GM18870 (cell line): ENCODE measurements at regions not wholly inside any gene's neighbourhood (a gene's known extent, or its start where the extent isn't known, plus 50 kb on each side); places are given as distances from the start of the nearest gene placed in this dataset.
"Not testable (repeated sequence)": the region's sequence is repeated elsewhere in the genome, so short reads cannot be mapped to it uniquely, and the experiment has no call there.

Experiments used
- ATAC-seq: cut with Tn5 transposase; IDR thresholded peaks from one replicate; pipeline ENCODE4 v1.9.1; 2021; ENCODE audit warnings: moderate library complexity; ENCODE audit not compliant: unreplicated experiment

DNA sequence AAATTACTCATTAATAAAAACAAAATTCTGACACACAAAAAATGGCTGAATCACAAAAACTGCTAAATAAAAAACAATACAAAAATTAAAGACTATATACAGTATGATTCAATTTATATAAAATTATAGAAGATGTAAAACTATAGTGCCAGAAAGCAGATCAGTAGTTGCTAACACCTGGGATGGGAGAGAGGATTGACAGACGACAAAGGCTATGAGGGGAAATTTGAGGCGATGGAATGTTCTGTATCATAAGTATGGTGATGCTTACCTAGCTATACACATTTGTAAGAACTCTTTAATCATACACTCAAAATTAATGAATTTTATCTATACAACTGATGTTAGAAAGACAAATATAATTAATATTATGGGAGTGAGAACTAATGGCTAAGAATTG lies 247.9 kb upstream of the GJE1 start:
- no peak for ATAC-seq

DNA sequence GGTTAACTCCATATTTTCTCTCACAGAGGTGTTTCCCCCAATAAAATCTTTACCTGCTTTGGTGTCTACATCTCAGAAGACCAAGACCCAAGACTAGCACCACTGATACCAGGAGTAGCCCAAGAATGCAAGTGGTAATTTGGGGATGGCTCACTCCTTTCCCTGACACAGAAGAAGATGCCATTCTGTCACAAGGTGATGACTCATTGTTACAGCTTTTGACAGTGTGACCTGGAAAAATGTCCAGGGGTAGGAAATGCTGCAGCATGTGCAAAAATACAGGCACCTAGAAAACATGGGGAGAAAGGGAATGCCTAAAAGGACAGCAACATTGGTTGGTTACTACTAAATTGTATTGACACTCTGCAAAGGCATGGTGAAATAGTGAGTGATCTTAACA lies 254.0 kb upstream of the GJE1 start:
- no peak for ATAC-seq

DNA sequence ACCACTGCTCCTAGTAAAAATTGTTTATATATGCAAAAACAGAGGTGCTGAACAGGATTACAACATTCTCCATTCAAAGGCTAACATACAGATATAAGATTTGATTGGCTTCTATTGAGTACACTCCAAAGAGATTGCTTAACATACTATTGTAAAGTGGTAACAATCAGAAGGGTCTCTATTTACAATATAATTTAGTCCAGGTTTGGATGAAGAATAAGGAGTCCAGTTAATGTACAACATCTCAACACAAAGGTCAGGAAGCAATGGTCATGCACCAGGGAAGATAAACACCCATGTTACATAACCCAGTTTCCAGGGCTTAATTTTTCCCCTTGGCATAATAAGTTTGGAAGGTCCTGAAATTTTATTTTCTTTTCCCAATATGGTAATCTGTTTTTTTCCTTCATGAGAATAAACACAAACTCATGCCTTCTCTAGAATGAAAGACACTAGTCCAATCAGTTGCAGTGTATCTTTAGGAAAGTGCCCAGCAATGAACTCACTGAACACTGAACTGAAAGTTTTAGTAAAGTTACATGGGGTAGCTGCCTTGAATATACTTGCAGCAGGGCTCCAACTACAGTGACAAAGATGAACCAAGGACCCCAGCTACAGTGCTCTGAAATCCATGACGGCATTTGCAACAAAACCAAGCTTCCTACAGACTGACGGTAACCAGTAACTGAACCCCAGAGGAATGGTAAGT lies 255.3 kb upstream of the GJE1 start:
- ATAC-seq: no peak

DNA sequence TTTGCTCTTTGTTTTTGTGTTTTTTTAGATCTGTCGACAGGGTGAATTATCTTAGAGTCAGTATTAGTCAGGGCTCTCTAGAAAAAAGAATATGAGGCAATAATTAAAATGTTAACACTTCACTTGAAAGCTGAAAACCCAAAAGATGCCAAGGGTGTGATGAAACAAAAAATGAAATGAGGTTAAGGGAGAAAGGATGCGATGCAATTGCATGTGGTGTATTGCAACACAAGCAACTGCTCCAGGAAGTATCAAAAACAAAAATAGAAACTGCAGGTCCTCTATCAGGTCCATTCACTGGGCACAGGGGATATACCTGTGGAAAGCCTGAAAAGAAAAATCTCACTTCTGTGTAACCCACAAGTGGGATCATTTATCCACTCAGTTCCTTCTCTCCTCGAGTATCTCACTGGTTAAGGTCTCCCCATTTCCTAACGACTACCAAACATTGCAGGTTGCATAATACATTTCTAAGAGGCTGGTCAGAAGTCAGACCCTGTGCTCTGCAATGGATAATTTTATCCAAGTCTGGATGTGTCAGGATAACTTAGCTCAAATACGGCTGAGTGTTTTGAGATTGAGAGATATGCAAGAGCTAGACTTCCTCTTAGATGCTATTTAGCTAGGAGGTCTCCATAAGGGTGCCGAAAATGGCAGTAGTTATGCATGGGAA lies 257.7 kb upstream of the GJE1 start:
- no peak for ATAC-seq

DNA sequence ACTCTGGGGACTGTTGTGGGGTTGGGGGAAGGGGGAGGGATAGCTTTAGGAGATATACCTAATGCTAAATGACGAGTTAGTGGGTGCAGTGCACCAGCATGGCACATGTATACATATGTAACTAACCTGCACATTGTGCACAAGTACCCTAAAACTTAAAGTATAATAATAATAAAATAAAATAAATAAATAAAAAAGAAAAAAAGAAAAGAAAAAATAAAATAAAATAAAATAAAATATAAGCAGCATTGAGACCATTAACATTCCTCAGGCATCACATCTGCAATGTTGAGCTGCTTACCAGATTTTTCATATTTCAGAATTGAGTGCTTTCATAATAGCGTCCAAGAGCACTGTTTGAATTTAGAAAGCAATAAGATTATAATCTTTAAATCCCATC lies 263.2 kb upstream of the GJE1 start:
- ATAC-seq: not testable (repeated sequence)

DNA sequence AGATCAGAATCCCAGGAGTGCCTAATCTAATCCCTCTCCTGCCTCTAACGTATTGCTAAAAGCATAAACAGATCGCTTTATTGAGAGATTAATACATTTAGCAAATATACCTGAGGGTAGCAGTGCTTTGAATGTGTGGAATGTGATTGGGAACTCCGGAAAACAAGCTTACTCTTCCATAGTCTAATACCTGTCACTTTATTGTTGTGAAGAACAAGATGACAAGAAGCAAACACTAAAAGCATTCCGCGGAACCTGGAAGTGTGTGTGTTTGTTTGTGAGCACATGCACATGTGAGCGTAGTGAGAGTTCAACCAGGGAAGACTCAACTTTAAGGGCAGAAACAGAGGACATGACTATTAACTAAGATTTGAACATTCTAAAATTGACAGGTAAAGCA lies 265.0 kb upstream of the GJE1 start:
- no peak for ATAC-seq

DNA sequence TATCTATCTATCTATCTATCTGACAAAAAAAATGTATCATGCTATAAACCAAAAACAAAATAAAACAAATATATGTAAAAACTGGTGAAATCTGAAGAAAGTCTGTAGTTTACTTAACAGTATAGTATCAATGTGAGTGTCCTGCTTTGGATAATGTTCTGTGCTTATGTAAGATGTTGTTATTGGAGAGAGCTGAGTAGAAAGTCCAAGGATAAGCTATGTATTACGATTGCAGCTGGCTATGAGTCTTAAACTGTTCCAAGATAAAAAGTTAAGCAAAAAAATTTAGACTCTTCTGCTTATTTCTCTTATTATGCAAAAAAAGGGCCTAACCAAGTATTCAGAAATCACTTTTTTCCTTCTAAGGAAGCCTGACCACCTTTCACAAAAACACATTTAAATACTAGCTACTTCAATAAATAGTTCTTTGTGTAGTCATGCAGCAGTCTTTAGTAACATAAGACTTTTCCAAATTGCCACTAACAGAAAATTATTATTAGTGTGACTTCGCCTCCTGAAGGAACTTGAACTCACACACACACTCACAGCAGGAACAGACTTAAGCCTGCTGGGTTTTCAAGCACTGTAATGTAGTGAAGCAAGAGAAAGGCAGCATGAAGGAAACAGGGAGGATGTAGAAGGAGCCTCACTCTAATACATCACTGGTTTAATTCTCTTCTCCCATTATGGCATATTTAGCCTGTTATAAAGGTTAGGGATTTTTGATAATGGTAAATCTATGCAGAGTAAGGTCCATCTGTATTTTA lies 265.8 kb upstream of the GJE1 start:
- no peak for ATAC-seq

DNA sequence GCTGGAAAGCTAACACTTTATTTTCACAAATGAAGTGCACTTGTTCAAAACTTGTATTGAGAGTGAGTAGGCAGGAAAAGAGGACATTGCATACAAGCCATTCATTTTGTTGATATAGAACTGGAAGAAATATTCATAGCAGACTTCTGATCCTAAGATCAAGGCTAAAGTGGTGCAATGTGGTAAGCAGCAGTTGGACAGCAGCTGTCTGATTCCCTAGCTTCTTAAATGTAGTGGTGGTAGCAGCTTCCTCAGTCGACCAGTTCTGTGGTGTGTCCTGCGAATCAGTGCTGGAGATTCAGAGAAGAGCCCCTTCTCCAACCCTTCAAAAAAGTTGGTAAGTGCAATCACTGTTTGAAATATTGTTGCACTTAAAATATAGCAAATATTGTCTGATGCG lies 281.7 kb upstream of the GJE1 start:
- no peak for ATAC-seq

DNA sequence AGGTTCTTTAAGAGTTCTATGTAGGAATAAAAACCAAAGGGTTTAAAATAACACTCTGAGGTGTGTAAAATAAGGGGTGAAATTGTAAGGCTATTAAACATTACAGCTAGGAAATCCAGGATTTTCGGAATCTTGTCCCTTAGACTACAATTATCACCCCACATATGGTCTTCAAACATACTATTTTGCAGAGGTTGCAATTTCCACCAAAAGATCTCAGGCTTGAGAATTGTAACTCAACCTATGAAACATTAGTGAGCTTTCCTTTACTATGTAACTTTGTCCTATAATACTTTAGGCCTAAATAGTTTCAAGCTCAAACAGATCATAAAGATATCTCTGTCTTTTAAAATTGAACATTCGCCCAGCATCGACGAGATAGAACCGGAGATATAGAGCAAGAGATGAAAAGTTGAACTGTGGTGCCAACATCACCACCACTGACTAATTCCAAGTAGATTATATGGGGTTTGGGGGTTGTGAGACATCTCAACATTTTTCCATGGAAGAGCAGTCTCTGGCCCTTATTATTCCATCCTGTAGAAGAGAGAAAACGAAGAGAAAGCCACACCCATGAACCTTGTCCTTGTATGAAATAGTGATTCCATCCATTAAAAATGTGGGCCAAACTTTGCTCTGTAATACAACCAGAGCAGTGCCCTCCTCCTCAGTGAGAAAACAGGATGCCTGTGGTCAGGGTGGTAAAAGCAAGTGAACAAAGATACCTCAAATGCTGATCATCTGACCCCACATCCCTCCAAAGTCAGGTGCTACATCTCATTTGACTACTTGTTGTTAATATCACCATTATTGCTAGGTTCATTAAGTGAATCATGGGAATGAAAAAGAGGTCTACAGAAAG lies 284.5 kb upstream of the GJE1 start:
- no peak for ATAC-seq

DNA sequence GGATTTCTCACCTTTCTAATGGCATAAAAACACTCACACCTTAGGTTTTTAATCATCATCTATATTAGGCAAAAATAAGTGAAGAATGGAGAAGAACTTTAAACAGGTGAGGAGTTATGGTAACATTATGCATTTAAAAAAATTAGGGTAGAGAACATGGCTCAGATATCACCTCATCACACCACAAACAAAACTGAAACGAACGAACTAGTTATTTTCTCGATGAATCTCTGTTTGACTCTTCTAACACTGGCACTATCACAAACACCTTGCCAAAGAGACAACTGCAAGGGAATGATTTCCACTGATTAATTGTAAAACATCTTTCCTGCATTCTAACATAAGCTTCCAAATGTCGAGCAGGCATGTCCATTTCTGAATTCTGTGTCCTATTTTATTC lies 286.1 kb upstream of the GJE1 start:
- no peak for ATAC-seq

DNA sequence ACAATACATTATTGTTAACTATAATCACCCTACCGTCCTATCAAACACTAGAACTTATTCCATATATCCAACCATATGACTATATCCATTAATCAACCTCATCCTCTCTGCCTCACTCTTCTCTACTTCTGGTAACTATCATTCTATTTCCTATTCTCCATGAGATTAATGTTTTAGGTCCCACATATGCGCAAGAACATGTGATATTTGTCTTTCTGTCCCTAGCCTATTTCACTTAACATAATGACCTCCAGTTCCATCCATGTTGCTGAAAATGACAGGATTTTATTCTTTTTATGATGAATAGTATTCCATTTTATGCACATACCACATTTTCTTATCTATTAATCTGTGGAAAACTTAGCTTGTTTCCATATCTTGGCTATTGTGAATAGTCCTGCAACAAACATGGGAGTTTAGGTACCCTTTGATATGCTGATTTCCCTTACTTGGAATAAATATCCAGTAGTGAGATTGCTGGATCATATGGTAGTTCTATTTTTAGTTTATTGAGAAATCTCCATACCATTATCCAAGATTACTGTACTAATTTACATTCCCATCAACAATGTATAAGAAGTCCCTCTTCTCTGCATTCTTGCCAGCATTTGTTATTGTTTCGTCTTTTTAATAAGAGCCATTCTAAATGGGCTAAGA lies 289.4 kb upstream of the GJE1 start:
- ATAC-seq: no peak

DNA sequence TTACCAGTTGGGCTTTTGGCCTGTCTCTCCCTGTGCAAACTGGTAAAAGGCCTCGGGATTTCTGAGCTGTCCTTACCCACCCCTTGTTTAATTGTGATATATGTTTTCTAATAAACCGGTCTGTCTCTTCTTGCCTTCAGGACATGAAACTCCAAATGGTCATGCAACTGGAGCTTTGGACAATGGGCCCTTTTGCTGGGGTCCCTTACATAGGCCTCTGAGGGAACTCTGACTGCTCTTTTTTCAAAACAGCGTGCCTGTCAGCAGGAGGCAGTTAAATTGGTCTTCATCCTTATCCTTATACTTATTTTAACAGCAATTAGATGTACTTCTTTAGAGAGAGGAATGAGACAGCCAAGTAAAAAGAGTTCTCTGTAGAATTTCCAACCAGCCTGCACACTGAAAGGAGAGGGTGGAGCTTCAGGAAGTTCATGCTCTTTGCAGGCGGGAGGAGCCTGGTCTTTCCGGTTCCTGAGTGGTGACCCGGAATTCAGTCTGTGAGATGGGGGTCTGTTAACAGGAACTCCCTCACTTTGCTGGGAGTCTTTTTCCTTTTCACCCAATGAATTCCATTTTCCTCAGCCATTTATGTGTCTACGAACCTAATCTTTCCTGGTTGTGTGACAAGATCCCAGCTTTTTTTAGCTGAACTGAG lies 299.6 kb upstream of the GJE1 start:
- ATAC-seq: no peak

DNA sequence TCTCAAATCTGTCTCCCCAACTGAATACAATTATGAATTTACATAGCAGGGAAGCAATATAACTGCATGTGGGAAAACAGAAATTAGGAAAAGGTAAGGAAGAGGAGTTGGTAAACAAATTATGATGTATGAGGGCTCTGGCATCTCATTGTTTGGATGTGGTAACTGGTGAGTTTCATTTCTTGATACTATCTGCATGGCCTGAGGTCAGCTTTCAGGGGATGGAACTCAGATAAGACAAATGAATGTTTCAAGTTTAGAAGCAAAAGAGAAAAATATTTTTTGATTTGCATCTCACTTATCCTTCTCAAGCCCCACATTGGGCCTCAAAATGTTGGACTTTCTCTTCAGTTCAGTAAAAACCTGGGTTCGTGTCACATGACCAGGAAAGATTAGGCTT lies 302.2 kb upstream of the GJE1 start:
- no peak for ATAC-seq

DNA sequence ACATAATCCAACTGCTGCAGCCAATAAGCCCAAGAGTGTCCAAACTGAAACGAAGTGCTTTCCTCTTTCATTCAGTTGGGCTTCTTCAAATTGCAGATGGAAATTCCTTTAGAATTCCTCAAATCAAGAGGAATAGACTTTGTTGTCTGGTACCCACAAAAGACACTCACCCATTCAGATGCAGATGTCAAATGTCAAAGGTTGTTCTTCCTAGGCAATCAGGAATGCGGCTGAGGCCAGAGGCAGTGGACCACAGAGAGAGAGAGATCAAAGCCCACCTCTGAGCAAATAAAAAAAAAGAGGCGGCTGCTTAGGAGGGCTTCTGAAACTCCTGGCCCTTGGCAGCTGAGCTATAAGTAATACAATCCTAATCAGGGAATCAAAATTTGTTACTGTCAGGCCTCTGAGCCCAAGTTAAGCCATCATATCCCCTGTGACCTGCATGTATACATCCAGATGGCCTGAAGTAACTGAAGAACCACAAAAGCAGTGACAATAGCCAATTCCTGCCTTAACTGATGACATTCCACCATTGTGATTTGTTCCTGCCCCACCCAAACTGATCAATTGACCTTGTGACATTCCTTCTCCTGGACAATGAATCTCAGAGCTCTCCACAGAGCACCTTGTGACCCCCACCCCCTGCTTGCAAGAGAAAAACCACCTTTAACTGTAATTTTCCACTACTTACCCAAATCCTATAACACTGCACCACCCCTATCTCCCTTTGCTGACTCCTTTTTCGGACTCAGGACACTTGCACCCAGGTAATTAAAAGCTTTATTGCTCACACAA lies 303.0 kb upstream of the GJE1 start:
- no peak for ATAC-seq

DNA sequence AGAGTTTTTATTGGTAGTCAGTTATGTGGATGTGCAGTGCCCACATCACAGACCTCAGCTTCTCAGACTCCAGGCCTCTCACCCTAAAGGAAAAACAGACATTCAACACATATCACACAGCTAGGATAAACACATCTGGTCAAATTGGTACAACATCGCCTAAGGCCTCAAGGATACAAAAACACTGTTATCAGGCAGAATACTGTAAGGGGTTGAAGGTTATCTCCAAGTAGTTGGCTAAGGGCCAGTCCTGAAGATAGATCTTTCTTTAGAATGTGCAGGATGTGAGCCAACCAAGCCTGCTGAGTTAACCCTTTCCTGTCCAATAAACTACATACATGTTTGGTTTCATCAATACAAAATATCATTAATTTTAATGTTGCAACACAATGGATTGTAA lies 308.4 kb upstream of the GJE1 start:
- ATAC-seq: no peak

DNA sequence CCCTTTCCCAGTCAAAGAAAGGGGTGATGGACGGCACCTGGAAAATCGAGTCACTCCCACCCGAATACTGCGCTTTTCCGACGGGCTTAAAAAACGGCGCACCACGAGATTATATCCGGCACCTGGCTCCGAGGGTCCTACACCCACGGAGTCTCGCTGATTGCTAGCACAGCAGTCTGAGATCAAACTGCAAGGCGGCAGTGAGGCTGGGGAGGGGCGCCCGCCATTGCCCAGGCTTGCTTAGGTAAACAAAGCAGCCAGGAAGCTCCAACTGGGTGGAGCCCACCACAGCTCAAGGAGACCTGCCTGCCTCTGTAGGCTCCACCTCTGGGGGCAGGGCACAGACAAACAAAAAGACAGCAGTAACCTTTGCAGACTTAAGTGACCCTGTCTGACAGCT lies 317.7 kb upstream of the GJE1 start:
- ATAC-seq: not testable (repeated sequence)

DNA sequence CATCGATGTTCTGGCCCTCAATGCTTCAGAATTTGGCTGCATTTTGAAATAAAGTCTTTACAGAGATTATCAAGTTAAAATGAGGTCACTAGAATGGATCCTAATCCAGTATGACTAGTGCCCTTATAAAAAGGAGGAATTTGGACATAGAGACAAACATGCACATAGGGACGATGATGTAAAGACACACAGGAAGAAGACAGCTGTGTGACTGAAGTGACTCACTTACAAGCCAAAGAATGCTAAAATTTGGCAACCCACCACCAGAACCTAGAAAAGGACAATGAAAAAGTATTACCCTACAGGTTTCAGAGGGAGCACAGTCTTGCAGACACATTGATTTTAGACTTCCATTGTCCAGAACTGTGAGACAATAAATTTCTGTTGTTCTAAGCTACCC lies 322.8 kb upstream of the GJE1 start:
- no peak for ATAC-seq

DNA sequence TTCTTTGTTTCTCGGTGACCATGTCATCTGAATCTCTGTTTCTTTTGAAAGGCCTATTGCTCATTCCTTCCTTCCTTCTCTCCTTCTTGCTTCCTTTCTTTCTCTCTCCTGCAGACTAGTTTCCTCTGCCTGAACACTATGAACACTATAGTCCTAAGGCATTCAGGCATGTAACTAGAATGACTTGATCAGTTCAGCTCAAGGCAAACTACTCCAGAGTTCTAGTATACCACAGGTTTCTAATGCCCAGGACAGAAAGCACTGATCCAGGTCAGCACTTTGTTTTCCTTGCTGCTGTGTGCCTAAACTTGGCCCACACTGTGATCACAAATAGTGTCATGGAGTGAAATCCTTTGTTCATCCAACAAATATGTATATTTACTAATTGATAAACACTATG lies 324.1 kb upstream of the GJE1 start:
- ATAC-seq: no peak

DNA sequence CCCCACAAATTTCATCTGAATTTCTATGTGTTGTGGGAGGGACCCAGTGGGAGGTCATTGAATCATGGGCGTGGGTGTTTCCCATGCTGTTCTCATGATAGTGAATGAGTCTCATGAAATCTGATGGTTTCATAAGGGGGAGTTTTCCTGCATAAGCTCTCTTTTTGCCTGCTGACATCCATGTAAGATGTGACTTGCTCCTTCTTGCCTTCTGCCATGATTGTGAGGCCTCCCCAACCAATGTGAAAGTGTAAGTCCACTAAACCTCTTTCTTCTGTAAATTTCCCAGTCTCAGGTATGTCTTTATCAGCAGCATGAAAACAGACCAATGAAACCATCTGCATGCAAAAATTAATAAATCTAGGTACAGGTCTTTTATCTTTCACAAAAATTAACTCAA lies 331.8 kb upstream of the GJE1 start:
- ATAC-seq: not testable (repeated sequence)
